ENCODE measurements at regions not wholly inside any gene's neighbourhood (a gene's known extent, or its start where the extent isn't known, plus 50 kb on each side); places are given as distances from the start of the nearest gene placed in this dataset.

- TF ChIP-seq, protein P1, sequence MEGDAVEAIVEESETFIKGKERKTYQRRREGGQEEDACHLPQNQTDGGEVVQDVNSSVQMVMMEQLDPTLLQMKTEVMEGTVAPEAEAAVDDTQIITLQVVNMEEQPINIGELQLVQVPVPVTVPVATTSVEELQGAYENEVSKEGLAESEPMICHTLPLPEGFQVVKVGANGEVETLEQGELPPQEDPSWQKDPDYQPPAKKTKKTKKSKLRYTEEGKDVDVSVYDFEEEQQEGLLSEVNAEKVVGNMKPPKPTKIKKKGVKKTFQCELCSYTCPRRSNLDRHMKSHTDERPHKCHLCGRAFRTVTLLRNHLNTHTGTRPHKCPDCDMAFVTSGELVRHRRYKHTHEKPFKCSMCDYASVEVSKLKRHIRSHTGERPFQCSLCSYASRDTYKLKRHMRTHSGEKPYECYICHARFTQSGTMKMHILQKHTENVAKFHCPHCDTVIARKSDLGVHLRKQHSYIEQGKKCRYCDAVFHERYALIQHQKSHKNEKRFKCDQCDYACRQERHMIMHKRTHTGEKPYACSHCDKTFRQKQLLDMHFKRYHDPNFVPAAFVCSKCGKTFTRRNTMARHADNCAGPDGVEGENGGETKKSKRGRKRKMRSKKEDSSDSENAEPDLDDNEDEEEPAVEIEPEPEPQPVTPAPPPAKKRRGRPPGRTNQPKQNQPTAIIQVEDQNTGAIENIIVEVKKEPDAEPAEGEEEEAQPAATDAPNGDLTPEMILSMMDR (IDR thresholded peaks at IDR 0.05; ENCODE audit: insufficient read depth, low read length, severe bottlenecking), result no peak
- Histone ChIP-seq H3K27me3 (ENCODE audit: control insufficient read depth, insufficient read depth, low read length) (no peaks in the 10 kb centered on the region), H3K4me3 (ENCODE audit: low read depth, low read length) (no peak overlapping the region), H3K36me3 (ENCODE audit: control insufficient read depth, insufficient read depth, low read length) (no peaks in the 10 kb centered on the region)
- FAIRE-seq (peak; percentile 95), DNase-seq (ENCODE audit: low read depth) (no peak)
Measured at GRCh38 chr15:77553257-77553656, 79.5 kb downstream of the LINGO1 start.

DNA sequence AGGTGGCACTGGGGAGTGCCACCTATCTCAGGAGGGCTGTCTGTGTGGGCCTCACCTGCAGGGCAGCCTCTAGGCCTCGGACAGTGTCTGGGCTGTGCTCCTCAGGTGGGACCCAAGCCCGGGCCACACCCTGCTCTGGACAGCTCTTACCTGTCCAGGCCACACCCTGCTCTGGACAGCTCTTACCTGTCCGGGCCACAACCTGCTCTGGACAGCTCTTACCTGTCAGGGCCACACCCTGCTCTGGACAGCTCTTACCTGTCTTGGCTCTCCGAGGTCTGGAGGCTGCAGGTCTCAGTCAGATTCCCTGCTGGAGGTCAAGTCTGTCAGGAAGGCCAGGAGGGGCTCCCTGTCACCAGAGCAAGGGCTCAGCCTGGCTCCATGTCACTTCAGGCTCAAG, 80.6 kb downstream of the LINGO1 start:
- no peak for DNase-seq (ENCODE audit: low read depth)
- TF ChIP-seq, protein P1 (IDR thresholded peaks at IDR 0.05; ENCODE audit: insufficient read depth, low read length, severe bottlenecking), result no peak
- Histone ChIP-seq H3K4me3 (ENCODE audit: low read depth, low read length) (no peak overlapping the region), H3K36me3 (ENCODE audit: control insufficient read depth, insufficient read depth, low read length) (no peaks in the 10 kb centered on the region), H3K27me3 (ENCODE audit: control insufficient read depth, insufficient read depth, low read length) (no peaks in the 10 kb centered on the region)
- no peak for FAIRE-seq

DNA sequence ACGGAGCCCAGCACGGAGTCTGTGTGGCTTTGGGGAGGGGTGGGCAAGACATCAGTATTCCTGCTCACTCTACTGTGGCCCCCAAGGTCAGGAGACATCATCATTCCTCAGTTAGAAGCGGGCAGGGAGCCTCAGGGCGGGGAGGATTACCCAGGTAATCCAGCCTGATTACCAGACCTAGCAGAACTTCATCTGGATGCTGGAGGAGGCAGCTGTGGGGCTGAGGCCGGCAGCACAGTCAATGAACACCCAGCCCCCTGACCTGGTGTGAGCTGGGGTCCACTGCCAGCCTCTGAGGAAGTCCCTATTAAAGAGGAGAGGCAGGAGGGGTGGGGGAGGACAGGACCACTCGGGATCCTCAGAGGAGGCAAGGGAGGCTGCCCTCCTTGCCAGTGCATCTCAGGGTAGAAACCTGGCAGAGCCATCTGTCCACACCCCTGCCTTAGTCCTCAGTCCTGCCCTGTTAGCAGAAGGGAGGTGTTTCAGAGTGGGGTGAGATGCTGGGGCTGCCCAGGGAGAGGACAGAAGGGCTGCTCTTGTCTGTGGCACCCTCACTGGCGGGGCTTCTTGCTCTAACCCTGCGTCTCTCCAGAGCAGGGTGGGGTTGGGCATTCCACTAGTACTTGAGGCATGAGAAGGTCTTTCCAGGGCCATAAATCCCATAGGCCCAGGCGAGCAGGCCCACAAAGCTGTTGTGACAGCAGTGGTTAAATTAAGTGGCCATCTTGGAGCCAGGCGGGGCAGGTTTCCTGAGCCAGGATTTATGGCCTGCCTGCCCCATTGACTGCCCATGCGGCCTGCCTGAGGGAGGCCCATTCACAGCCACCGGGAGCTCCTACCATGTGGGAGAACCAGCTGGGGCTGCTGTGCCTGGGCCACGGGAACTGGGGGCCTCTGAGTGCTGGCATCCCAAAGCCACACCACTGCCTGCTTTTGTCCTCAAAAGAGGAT, 82.1 kb downstream of the LINGO1 start:
- TF ChIP-seq, protein P1 (IDR thresholded peaks at IDR 0.05; ENCODE audit: insufficient read depth, low read length, severe bottlenecking), result no peak
- FAIRE-seq (no peak), DNase-seq (ENCODE audit: low read depth) (no peak)

DNA sequence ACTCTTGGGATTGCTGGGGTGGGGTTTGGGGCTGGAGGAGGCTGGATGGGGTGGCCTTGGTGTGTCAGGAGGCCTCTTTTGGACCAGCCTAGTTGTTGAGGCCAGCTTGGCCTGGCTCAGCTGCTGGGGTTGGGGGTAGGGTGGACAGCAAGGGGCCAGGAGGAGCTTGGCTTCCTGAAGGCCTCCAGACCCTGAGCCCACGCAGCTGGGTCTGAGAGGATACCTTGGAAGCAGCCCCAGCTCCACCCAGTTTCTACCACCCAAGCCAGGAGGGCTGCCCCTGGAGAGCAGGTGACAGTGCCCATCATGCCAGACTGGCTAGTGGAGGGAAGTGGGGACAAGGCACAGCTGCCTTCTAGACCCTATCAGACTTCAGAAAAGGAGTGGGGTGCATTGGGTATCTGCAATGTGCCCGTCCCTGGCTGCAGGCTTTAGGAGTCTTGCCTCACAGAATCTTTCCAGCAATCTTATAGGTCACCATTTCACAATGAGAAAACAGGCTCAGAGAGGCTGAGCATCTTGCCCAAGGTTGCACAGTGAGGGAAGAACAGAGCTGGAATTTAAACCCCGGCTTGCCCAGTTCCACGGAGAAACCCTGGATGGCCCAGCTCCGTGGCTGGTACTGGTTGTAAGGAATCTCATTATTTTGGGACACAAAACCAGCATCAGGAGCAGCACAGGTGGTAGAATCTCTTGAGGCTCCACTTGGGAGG, 83.0 kb downstream of the LINGO1 start:
- no peak for DNase-seq (ENCODE audit: low read depth)
- Histone ChIP-seq H3K36me3 (ENCODE audit: control insufficient read depth, insufficient read depth, low read length) (no peaks in the 10 kb centered on the region), H3K4me3 (ENCODE audit: low read depth, low read length) (no peak overlapping the region), H3K27me3 (ENCODE audit: control insufficient read depth, insufficient read depth, low read length) (no peaks in the 10 kb centered on the region)
- TF ChIP-seq, protein P1 (IDR thresholded peaks at IDR 0.05; ENCODE audit: insufficient read depth, low read length, severe bottlenecking), result no peak
- FAIRE-seq, result no peak

More for the DNA sequence above, 82.1 kb downstream of the LINGO1 start:
- H3K27me3 ChIP-seq (ENCODE audit: control insufficient read depth, insufficient read depth, low read length), result no peaks in the 10 kb centered on the region
- H3K36me3 ChIP-seq (ENCODE audit: control insufficient read depth, insufficient read depth, low read length), result no peaks in the 10 kb centered on the region
- H3K4me3 ChIP-seq (ENCODE audit: low read depth, low read length), result no peak overlapping the region

- H3K36me3 ChIP-seq (ENCODE audit: control insufficient read depth, insufficient read depth, low read length), result no peaks in the 10 kb centered on the region
- no peak overlapping the region for H3K4me3 ChIP-seq (ENCODE audit: low read depth, low read length)
- TF ChIP-seq, protein P1 (IDR thresholded peaks at IDR 0.05; ENCODE audit: insufficient read depth, low read length, severe bottlenecking), result no peak
- no peak for DNase-seq (ENCODE audit: low read depth)
- FAIRE-seq, result no peak
- no peaks in the 10 kb centered on the region for H3K27me3 ChIP-seq (ENCODE audit: control insufficient read depth, insufficient read depth, low read length)
Measured at GRCh38 chr15:77548589-77549557, 83.8 kb downstream of the LINGO1 start.
